ENCODE measurements at regions not wholly inside any gene's neighbourhood (a gene's known extent, or its start where the extent isn't known, plus 50 kb on each side); places are given as distances from the start of the nearest gene placed in this dataset.

DNA sequence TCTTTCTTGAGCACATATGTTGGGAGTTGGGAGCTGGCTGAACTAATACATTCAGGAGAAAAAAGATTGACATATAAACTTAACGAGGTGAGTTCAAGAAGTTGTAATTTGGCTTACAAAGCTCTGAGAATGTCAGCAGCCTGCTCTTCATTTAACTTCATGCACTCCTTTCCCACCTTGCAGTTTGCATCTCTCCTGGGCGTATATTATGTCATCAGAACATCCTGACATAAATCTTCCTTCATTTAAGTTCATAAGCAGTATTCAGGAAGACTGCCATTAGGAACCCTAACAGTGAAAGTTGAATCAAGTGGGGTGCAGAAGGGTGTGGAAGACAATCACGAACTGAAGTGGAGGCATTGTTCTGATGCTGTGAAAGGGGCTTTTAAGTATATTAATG is 288.1 kb downstream of the ARPP21 start:
- Histone ChIP-seq H3K4me3 (no peak overlapping the region), H3K9ac (ENCODE audit: insufficient read depth in 1 of 2, low read length in 2 of 2) (no peak overlapping the region), H3K36me3 (ENCODE audit: control insufficient read depth in 4 of 4, insufficient read depth in 4 of 4, low read length in 4 of 4) (no peaks in the 10 kb centered on the region), H3K9me3 (ENCODE audit: control insufficient read depth in 4 of 4, insufficient read depth in 3 of 4, low read length in 3 of 4) (no peaks in the 10 kb centered on the region), H3K27me3 (ENCODE audit: control insufficient read depth in 3 of 3, insufficient read depth in 3 of 3, low read length in 2 of 3) (no peaks in the 10 kb centered on the region), H3K27ac (ENCODE audit: low read depth in 1 of 2, low read length in 1 of 2) (no peak overlapping the region), H3K4me1 (ENCODE audit: control insufficient read depth in 5 of 5, insufficient read depth in 5 of 5, low read length in 5 of 5) (no peaks in the 10 kb centered on the region)
- DNase-seq: no peak
- WGBS, 2 donors: 77 to 86% methylated on average over 3 of the region's 3 CpGs
- TF ChIP-seq, protein P1, sequence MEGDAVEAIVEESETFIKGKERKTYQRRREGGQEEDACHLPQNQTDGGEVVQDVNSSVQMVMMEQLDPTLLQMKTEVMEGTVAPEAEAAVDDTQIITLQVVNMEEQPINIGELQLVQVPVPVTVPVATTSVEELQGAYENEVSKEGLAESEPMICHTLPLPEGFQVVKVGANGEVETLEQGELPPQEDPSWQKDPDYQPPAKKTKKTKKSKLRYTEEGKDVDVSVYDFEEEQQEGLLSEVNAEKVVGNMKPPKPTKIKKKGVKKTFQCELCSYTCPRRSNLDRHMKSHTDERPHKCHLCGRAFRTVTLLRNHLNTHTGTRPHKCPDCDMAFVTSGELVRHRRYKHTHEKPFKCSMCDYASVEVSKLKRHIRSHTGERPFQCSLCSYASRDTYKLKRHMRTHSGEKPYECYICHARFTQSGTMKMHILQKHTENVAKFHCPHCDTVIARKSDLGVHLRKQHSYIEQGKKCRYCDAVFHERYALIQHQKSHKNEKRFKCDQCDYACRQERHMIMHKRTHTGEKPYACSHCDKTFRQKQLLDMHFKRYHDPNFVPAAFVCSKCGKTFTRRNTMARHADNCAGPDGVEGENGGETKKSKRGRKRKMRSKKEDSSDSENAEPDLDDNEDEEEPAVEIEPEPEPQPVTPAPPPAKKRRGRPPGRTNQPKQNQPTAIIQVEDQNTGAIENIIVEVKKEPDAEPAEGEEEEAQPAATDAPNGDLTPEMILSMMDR (IDR thresholded peaks at IDR 0.05; ENCODE audit: control extremely low read depth, extremely low read depth): no peak
- no peak for ATAC-seq (ENCODE audit: insufficient read depth, low FRiP score)

- Histone ChIP-seq H3K4me3 (no peak overlapping the region), H3K9me3 (ENCODE audit: control insufficient read depth in 4 of 4, insufficient read depth in 3 of 4, low read length in 3 of 4) (no peaks in the 10 kb centered on the region), H3K27me3 (ENCODE audit: control insufficient read depth in 3 of 3, insufficient read depth in 3 of 3, low read length in 2 of 3) (no peaks in the 10 kb centered on the region), H3K36me3 (ENCODE audit: control insufficient read depth in 4 of 4, insufficient read depth in 4 of 4, low read length in 4 of 4) (no peaks in the 10 kb centered on the region), H3K4me1 (ENCODE audit: control insufficient read depth in 5 of 5, insufficient read depth in 5 of 5, low read length in 5 of 5) (no peaks in the 10 kb centered on the region), H3K9ac (ENCODE audit: insufficient read depth in 1 of 2, low read length in 2 of 2) (no peak overlapping the region), H3K27ac (ENCODE audit: low read depth in 1 of 2, low read length in 1 of 2) (no peak overlapping the region)
- TF ChIP-seq, protein P1 (IDR thresholded peaks at IDR 0.05; ENCODE audit: control extremely low read depth, extremely low read depth): no peak
- WGBS, 2 donors: 69 to 75% methylated on average over 3 of the region's 3 CpGs
- DNase-seq (no peak), ATAC-seq (ENCODE audit: insufficient read depth, low FRiP score) (no peak)
Measured at GRCh38 chr3:35929158-35929557, 289.8 kb downstream of the ARPP21 start.

- no peak overlapping the region for H3K27ac ChIP-seq (ENCODE audit: low read depth in 1 of 2, low read length in 1 of 2)
- no peaks in the 10 kb centered on the region for H3K4me1 ChIP-seq (ENCODE audit: control insufficient read depth in 5 of 5, insufficient read depth in 5 of 5, low read length in 5 of 5)
- H3K27me3 ChIP-seq (ENCODE audit: control insufficient read depth in 3 of 3, insufficient read depth in 3 of 3, low read length in 2 of 3): no peaks in the 10 kb centered on the region
- no peak overlapping the region for H3K9ac ChIP-seq (ENCODE audit: insufficient read depth in 1 of 2, low read length in 2 of 2)
- H3K9me3 ChIP-seq (ENCODE audit: control insufficient read depth in 4 of 4, insufficient read depth in 3 of 4, low read length in 3 of 4): no peaks in the 10 kb centered on the region
- 76 to 77% methylated on average over 1 of the region's 1 CpG for WGBS, 2 donors
- no peak for DNase-seq
- no peak overlapping the region for H3K4me3 ChIP-seq
- H3K36me3 ChIP-seq (ENCODE audit: control insufficient read depth in 4 of 4, insufficient read depth in 4 of 4, low read length in 4 of 4): no peaks in the 10 kb centered on the region
- ATAC-seq (ENCODE audit: insufficient read depth, low FRiP score): no peak
- TF ChIP-seq, protein P1 (IDR thresholded peaks at IDR 0.05; ENCODE audit: control extremely low read depth, extremely low read depth): no peak
Measured at GRCh38 chr3:35931867-35932266, 292.5 kb downstream of the ARPP21 start.

DNA sequence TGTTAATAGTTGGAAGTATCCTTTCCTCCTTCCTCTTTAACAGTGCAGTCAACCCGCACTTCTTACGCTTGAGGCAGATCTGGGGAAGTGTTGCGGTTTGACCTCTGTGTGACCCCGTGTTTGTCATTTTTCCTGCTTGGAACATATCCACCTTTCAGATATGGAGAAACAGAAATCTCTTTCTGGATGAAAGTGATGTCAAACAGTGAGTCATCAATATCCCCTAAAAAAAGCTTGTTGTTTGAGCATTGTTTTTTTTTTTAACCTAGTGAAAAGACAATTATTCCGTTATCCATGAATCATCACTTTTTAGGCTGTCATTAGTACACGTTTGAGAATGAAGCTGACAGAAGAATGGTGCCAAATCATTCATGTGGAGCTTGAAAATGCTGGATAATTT is 293.7 kb downstream of the ARPP21 start:
- Histone ChIP-seq H3K4me3 (no peak overlapping the region), H3K9ac (ENCODE audit: insufficient read depth in 1 of 2, low read length in 2 of 2) (no peak overlapping the region), H3K27ac (ENCODE audit: low read depth in 1 of 2, low read length in 1 of 2) (no peak overlapping the region), H3K27me3 (ENCODE audit: control insufficient read depth in 3 of 3, insufficient read depth in 3 of 3, low read length in 2 of 3) (no peaks in the 10 kb centered on the region), H3K36me3 (ENCODE audit: control insufficient read depth in 4 of 4, insufficient read depth in 4 of 4, low read length in 4 of 4) (no peaks in the 10 kb centered on the region), H3K4me1 (ENCODE audit: control insufficient read depth in 5 of 5, insufficient read depth in 5 of 5, low read length in 5 of 5) (no peaks in the 10 kb centered on the region), H3K9me3 (ENCODE audit: control insufficient read depth in 4 of 4, insufficient read depth in 3 of 4, low read length in 3 of 4) (no peaks in the 10 kb centered on the region)
- ATAC-seq (ENCODE audit: insufficient read depth, low FRiP score) (peak; percentile 47), DNase-seq (peak in 2 of 3 donors; percentile 4 to 13)
- 9 to 20% methylated on average over 6 of the region's 6 CpGs for WGBS, 2 donors
- TF ChIP-seq, protein P1 (IDR thresholded peaks at IDR 0.05; ENCODE audit: control extremely low read depth, extremely low read depth): no peak

Data from lung (tissue), 11 donors.